ENCODE measurements at regions not wholly inside any gene's neighbourhood (a gene's known extent, or its start where the extent isn't known, plus 50 kb on each side); places are given as distances from the start of the nearest gene placed in this dataset.

- DNase-seq = no peak
- Mint-ChIP-seq H3K4me3 (no peak overlapping the region), H3K27me3 (no peaks in the 10 kb centered on the region), H3K9me3 (no peaks in the 10 kb centered on the region), H3K36me3 (peaks cover 8% of the 10 kb centered on the region), H3K27ac (no peak overlapping the region), H3K4me1 (peaks cover 8 to 38% (median 31%) of the 10 kb centered on the region in 4 donors)
- H3K4me3 ChIP-seq (ENCODE audit: low read depth, low read length) = no peak overlapping the region
- no peaks in the 10 kb centered on the region for H3K4me1 ChIP-seq (ENCODE audit: control insufficient read depth, insufficient read depth, low read length, poor library complexity, severe bottlenecking)
- no peaks in the 10 kb centered on the region for H3K27me3 ChIP-seq (ENCODE audit: control insufficient read depth, insufficient read depth, low read length)
- H3K27ac ChIP-seq (ENCODE audit: insufficient read depth, low read length, poor library complexity, severe bottlenecking) = no peak overlapping the region
- no peak for ATAC-seq (ENCODE audit: low read depth in 2 of 2)
- H3K9me3 ChIP-seq (ENCODE audit: control insufficient read depth in 2 of 2, low read length in 2 of 2) = no peaks in the 10 kb centered on the region
- peaks cover 2% of the 10 kb centered on the region for H3K36me3 ChIP-seq (ENCODE audit: control insufficient read depth, insufficient read depth, low read length)
These were observed 229.6 kb downstream of the KLF12 start for GRCh38 chr13:73904625-73905024.

- Mint-ChIP-seq H3K9me3 (no peaks in the 10 kb centered on the region), H3K27me3 (no peaks in the 10 kb centered on the region), H3K4me3 (no peak overlapping the region), H3K4me1 (peaks cover 8 to 37% (median 29%) of the 10 kb centered on the region in 4 donors), H3K27ac (no peak overlapping the region), H3K36me3 (peaks cover 16% of the 10 kb centered on the region)
- Histone ChIP-seq H3K9me3 (ENCODE audit: control insufficient read depth in 2 of 2, low read length in 2 of 2) (no peaks in the 10 kb centered on the region), H3K36me3 (ENCODE audit: control insufficient read depth, insufficient read depth, low read length) (peaks cover 2% of the 10 kb centered on the region), H3K4me1 (ENCODE audit: control insufficient read depth, insufficient read depth, low read length, poor library complexity, severe bottlenecking) (no peaks in the 10 kb centered on the region), H3K27ac (ENCODE audit: insufficient read depth, low read length, poor library complexity, severe bottlenecking) (no peak overlapping the region), H3K27me3 (ENCODE audit: control insufficient read depth, insufficient read depth, low read length) (no peaks in the 10 kb centered on the region), H3K4me3 (ENCODE audit: low read depth, low read length) (no peak overlapping the region)
- ATAC-seq (ENCODE audit: low read depth in 2 of 2) (no peak), DNase-seq (no peak)
These were observed 230.6 kb downstream of the KLF12 start for GRCh38 chr13:73903561-73903960.

DNA sequence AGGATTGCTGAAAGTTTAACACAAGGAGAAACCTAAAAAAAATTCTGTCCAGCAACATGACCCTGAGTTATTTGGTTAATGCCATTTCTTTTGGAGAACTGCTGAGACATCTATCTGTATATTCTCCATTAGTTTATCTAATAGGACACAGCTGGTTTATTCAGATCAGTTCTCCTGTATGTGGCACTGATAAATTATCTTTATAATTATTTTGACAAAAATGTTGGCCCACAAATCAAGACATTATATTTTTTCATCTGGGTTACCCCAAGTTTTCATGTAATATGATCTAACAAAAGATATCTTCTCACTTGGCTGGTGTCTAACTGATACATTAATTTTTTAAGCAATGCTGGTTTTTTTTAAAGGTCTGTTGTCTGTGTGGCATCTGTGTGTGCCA lies 231.4 kb downstream of the KLF12 start:
- no peak for ATAC-seq (ENCODE audit: low read depth in 2 of 2)

DNA sequence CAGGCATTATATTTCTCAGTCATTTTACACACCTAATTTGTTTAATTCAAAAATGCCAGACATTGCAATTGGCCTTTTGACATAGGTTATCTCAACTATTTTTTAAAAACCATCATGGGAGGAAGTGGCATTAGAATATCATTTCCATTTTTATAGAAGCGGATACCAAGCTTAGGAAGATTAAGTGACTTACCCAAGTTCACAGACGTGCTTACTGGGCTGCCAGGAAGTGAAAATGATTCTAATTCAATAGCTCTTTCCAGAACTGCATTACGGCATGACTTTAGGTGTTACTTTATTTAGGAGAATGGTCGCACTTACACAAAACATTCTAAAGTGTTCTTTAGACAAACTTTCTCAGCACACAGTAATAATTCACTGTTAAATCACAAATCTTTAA lies 231.9 kb downstream of the KLF12 start:
- DNase-seq (no peak), ATAC-seq (ENCODE audit: low read depth in 2 of 2) (no peak)
- Mint-ChIP-seq H3K27ac (no peak overlapping the region), H3K36me3 (peaks cover 23% of the 10 kb centered on the region), H3K27me3 (no peaks in the 10 kb centered on the region), H3K4me3 (no peak overlapping the region), H3K9me3 (no peaks in the 10 kb centered on the region), H3K4me1 (peaks cover 20 to 47% (median 38%) of the 10 kb centered on the region in 4 donors)
- no peak overlapping the region for H3K4me3 ChIP-seq (ENCODE audit: low read depth, low read length)
- no peaks in the 10 kb centered on the region for H3K9me3 ChIP-seq (ENCODE audit: control insufficient read depth in 2 of 2, low read length in 2 of 2)
- H3K4me1 ChIP-seq (ENCODE audit: control insufficient read depth, insufficient read depth, low read length, poor library complexity, severe bottlenecking) = no peaks in the 10 kb centered on the region
- no peaks in the 10 kb centered on the region for H3K27me3 ChIP-seq (ENCODE audit: control insufficient read depth, insufficient read depth, low read length)
- H3K36me3 ChIP-seq (ENCODE audit: control insufficient read depth, insufficient read depth, low read length) = peaks cover 2% of the 10 kb centered on the region
- no peak overlapping the region for H3K27ac ChIP-seq (ENCODE audit: insufficient read depth, low read length, poor library complexity, severe bottlenecking)

More for the DNA sequence above, 231.4 kb downstream of the KLF12 start:
- H3K9me3 Mint-ChIP-seq = no peaks in the 10 kb centered on the region
- peaks cover 15 to 42% (median 34%) of the 10 kb centered on the region in 4 donors for H3K4me1 Mint-ChIP-seq
- no peak for DNase-seq
- Histone ChIP-seq H3K27ac (ENCODE audit: insufficient read depth, low read length, poor library complexity, severe bottlenecking) (no peak overlapping the region), H3K36me3 (ENCODE audit: control insufficient read depth, insufficient read depth, low read length) (peaks cover 2% of the 10 kb centered on the region), H3K4me3 (ENCODE audit: low read depth, low read length) (no peak overlapping the region), H3K9me3 (ENCODE audit: control insufficient read depth in 2 of 2, low read length in 2 of 2) (no peaks in the 10 kb centered on the region), H3K4me1 (ENCODE audit: control insufficient read depth, insufficient read depth, low read length, poor library complexity, severe bottlenecking) (no peaks in the 10 kb centered on the region), H3K27me3 (ENCODE audit: control insufficient read depth, insufficient read depth, low read length) (no peaks in the 10 kb centered on the region)
- no peak overlapping the region for H3K27ac Mint-ChIP-seq
- H3K36me3 Mint-ChIP-seq = peaks cover 19% of the 10 kb centered on the region
- no peaks in the 10 kb centered on the region for H3K27me3 Mint-ChIP-seq
- no peak overlapping the region for H3K4me3 Mint-ChIP-seq

DNA sequence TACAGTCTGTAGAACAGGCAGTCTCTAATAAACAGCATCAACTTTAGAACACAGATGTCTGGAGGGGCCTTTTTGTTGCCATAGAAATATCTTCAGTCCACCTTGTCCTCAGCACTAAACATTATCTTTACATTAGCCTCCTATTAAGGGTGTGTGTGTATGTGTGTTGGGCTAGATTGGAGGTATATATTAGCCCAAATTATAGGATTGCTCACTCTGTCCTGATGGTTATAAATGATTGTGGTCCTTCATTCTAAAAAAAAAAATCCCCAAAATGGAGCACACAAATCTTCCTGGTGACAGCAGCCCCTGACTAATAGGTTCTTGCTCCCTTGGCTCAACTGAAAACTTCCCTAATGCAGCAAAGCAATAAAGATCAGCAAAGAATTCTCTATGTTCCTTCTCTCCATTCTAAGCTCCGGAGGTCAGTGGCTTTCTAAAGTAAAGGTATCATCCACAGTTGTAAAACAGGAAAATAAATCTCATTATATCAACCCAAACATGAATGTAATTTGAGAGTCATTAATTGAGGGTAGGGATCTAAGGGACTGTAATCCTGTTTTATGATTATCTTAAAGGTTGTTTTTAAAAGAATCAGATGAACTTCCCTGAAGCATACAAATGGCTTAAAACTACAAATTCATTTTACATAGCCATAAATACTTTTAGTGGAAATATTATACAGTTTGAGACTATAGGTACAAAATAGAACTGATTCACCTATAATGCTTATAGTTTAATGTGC lies 232.7 kb downstream of the KLF12 start:
- DNase-seq = no peak
- H3K36me3 Mint-ChIP-seq = peaks cover 23% of the 10 kb centered on the region
- H3K27me3 Mint-ChIP-seq = no peaks in the 10 kb centered on the region
- no peaks in the 10 kb centered on the region for H3K4me1 ChIP-seq (ENCODE audit: control insufficient read depth, insufficient read depth, low read length, poor library complexity, severe bottlenecking)
- peaks cover 26 to 53% (median 46%) of the 10 kb centered on the region in 4 donors for H3K4me1 Mint-ChIP-seq
- no peaks in the 10 kb centered on the region for H3K27me3 ChIP-seq (ENCODE audit: control insufficient read depth, insufficient read depth, low read length)
- ATAC-seq (ENCODE audit: low read depth in 2 of 2) = no peak
- H3K27ac Mint-ChIP-seq = no peak overlapping the region
- no peak overlapping the region for H3K4me3 Mint-ChIP-seq
- H3K27ac ChIP-seq (ENCODE audit: insufficient read depth, low read length, poor library complexity, severe bottlenecking) = no peak overlapping the region
- no peak overlapping the region for H3K4me3 ChIP-seq (ENCODE audit: low read depth, low read length)
- H3K9me3 Mint-ChIP-seq = no peaks in the 10 kb centered on the region
- peaks cover 2% of the 10 kb centered on the region for H3K36me3 ChIP-seq (ENCODE audit: control insufficient read depth, insufficient read depth, low read length)
- no peaks in the 10 kb centered on the region for H3K9me3 ChIP-seq (ENCODE audit: control insufficient read depth in 2 of 2, low read length in 2 of 2)

DNA sequence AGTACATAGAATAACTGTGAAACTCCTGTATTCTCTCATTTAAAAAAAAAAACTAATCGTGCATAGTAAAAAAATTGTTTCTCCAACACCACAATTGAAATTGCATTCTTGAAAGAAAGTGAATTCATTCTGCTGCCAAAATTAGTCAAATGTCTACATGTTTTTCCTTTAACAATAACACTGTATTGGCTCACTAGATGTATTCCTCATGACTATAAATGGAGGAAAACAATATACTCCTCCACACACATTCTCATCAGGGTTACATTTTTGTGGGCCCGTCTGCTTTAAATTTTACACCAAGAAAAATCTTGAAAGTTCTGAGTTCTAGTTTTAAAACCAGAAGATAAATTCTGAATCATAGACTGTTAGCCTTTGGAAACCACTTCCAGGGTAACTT lies 233.6 kb downstream of the KLF12 start:
- Mint-ChIP-seq H3K27ac (no peak overlapping the region), H3K4me1 (peaks cover 28 to 61% (median 54%) of the 10 kb centered on the region in 4 donors), H3K9me3 (no peaks in the 10 kb centered on the region), H3K4me3 (no peak overlapping the region), H3K36me3 (peaks cover 23% of the 10 kb centered on the region), H3K27me3 (no peaks in the 10 kb centered on the region)
- no peak overlapping the region for H3K27ac ChIP-seq (ENCODE audit: insufficient read depth, low read length, poor library complexity, severe bottlenecking)
- no peaks in the 10 kb centered on the region for H3K4me1 ChIP-seq (ENCODE audit: control insufficient read depth, insufficient read depth, low read length, poor library complexity, severe bottlenecking)
- peaks cover 2% of the 10 kb centered on the region for H3K36me3 ChIP-seq (ENCODE audit: control insufficient read depth, insufficient read depth, low read length)
- DNase-seq (no peak), ATAC-seq (ENCODE audit: low read depth in 2 of 2) (no peak)
- H3K9me3 ChIP-seq (ENCODE audit: control insufficient read depth in 2 of 2, low read length in 2 of 2) = no peaks in the 10 kb centered on the region
- no peaks in the 10 kb centered on the region for H3K27me3 ChIP-seq (ENCODE audit: control insufficient read depth, insufficient read depth, low read length)
- no peak overlapping the region for H3K4me3 ChIP-seq (ENCODE audit: low read depth, low read length)

DNA sequence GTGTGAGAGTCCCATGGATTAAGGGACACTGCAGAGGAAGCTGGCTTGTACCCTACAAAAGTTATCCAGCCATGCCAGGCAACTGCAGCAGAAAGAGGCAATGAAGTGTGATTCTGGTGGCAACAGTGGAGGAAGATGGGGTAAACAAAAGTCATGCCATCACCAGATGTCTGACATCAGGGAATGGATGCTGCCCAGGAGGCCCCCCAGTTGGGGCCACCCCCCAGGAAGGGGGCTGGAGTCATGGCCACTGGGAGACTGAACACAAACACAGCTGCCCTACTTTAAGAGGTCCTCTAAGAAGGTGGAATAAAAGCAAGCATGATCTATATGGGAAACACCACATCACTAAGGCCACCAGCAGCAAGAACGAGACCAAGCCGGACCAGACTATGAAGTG lies 235.3 kb downstream of the KLF12 start:
- H3K4me1 Mint-ChIP-seq = peaks cover 39 to 69% (median 63%) of the 10 kb centered on the region in 4 donors
- Histone ChIP-seq H3K27ac (ENCODE audit: insufficient read depth, low read length, poor library complexity, severe bottlenecking) (no peak overlapping the region), H3K4me3 (ENCODE audit: low read depth, low read length) (no peak overlapping the region), H3K36me3 (ENCODE audit: control insufficient read depth, insufficient read depth, low read length) (peaks cover 2% of the 10 kb centered on the region), H3K9me3 (ENCODE audit: control insufficient read depth in 2 of 2, low read length in 2 of 2) (no peaks in the 10 kb centered on the region), H3K4me1 (ENCODE audit: control insufficient read depth, insufficient read depth, low read length, poor library complexity, severe bottlenecking) (no peaks in the 10 kb centered on the region), H3K27me3 (ENCODE audit: control insufficient read depth, insufficient read depth, low read length) (no peaks in the 10 kb centered on the region)
- H3K27me3 Mint-ChIP-seq = no peaks in the 10 kb centered on the region
- ATAC-seq (ENCODE audit: low read depth in 2 of 2) (no peak), DNase-seq (no peak)
- H3K27ac Mint-ChIP-seq = peak overlapping the region in 1 of 3 donors; percentile 39
- no peak overlapping the region for H3K4me3 Mint-ChIP-seq
- peaks cover 28% of the 10 kb centered on the region for H3K36me3 Mint-ChIP-seq
- no peaks in the 10 kb centered on the region for H3K9me3 Mint-ChIP-seq

GRCh38 chr13:73898276-73898675 lies 235.9 kb downstream of the KLF12 start:
- H3K27me3 ChIP-seq (ENCODE audit: control insufficient read depth, insufficient read depth, low read length) = no peaks in the 10 kb centered on the region
- H3K36me3 ChIP-seq (ENCODE audit: control insufficient read depth, insufficient read depth, low read length) = peaks cover 2% of the 10 kb centered on the region
- peaks cover 39 to 68% (median 63%) of the 10 kb centered on the region in 4 donors for H3K4me1 Mint-ChIP-seq
- no peak overlapping the region for H3K27ac ChIP-seq (ENCODE audit: insufficient read depth, low read length, poor library complexity, severe bottlenecking)
- no peaks in the 10 kb centered on the region for H3K27me3 Mint-ChIP-seq
- peaks cover 31% of the 10 kb centered on the region for H3K36me3 Mint-ChIP-seq
- H3K27ac Mint-ChIP-seq = peak overlapping the region in 1 of 3 donors; percentile 22
- H3K4me1 ChIP-seq (ENCODE audit: control insufficient read depth, insufficient read depth, low read length, poor library complexity, severe bottlenecking) = no peaks in the 10 kb centered on the region
- no peaks in the 10 kb centered on the region for H3K9me3 ChIP-seq (ENCODE audit: control insufficient read depth in 2 of 2, low read length in 2 of 2)
- no peaks in the 10 kb centered on the region for H3K9me3 Mint-ChIP-seq
- DNase-seq = no peak
- no peak overlapping the region for H3K4me3 ChIP-seq (ENCODE audit: low read depth, low read length)
- no peak for ATAC-seq (ENCODE audit: low read depth in 2 of 2)
- no peak overlapping the region for H3K4me3 Mint-ChIP-seq

Data from CD4-positive, CD25-positive, alpha-beta regulatory T cell (primary cell).